ENCODE measurements at regions not wholly inside any gene's neighbourhood (a gene's known extent, or its start where the extent isn't known, plus 50 kb on each side); places are given as distances from the start of the nearest gene placed in this dataset.

DNA sequence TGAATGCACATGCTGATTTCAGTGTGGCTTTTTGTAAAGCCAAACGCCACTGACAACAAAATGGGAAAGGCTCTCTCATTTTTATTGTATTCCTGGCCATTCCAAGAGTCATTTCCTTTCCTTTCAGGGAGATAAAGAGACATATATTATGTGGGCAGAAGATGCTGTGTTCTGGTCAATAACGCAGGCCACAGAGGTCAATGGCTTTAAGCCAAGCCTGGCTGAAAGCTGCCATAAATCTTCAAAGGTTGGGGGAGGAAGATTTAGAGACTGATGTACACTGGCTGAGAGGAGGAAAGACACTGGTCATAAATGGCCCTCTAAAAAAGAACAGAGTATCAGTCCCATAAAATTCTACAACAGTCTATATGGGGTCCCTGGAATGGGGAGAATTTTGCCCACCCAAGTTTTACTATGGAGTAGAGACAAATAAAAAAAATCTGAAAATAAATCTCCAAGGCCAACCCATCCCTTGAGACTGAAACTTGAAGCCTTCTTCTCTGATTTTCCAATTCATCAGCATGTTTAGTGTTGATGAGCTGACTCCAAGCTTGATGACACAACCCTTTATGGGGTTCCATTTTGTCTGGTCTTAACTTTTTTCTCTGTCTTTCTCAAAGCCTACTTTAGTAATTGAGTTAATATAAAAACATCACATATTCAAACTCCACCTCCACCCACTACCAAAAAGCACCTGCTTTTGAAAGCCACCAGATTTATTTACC is 152.1 kb upstream of the SLC24A2 start:
- TF ChIP-seq, protein P1, sequence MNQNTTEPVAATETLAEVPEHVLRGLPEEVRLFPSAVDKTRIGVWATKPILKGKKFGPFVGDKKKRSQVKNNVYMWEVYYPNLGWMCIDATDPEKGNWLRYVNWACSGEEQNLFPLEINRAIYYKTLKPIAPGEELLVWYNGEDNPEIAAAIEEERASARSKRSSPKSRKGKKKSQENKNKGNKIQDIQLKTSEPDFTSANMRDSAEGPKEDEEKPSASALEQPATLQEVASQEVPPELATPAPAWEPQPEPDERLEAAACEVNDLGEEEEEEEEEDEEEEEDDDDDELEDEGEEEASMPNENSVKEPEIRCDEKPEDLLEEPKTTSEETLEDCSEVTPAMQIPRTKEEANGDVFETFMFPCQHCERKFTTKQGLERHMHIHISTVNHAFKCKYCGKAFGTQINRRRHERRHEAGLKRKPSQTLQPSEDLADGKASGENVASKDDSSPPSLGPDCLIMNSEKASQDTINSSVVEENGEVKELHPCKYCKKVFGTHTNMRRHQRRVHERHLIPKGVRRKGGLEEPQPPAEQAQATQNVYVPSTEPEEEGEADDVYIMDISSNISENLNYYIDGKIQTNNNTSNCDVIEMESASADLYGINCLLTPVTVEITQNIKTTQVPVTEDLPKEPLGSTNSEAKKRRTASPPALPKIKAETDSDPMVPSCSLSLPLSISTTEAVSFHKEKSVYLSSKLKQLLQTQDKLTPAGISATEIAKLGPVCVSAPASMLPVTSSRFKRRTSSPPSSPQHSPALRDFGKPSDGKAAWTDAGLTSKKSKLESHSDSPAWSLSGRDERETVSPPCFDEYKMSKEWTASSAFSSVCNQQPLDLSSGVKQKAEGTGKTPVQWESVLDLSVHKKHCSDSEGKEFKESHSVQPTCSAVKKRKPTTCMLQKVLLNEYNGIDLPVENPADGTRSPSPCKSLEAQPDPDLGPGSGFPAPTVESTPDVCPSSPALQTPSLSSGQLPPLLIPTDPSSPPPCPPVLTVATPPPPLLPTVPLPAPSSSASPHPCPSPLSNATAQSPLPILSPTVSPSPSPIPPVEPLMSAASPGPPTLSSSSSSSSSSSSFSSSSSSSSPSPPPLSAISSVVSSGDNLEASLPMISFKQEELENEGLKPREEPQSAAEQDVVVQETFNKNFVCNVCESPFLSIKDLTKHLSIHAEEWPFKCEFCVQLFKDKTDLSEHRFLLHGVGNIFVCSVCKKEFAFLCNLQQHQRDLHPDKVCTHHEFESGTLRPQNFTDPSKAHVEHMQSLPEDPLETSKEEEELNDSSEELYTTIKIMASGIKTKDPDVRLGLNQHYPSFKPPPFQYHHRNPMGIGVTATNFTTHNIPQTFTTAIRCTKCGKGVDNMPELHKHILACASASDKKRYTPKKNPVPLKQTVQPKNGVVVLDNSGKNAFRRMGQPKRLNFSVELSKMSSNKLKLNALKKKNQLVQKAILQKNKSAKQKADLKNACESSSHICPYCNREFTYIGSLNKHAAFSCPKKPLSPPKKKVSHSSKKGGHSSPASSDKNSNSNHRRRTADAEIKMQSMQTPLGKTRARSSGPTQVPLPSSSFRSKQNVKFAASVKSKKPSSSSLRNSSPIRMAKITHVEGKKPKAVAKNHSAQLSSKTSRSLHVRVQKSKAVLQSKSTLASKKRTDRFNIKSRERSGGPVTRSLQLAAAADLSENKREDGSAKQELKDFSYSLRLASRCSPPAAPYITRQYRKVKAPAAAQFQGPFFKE (tag by site-specific recombination; IDR thresholded peaks at IDR 0.05; ENCODE audit: borderline replicate concordance), result no peak
- no peak for TF ChIP-seq ZNF776 (tag by site-specific recombination; IDR thresholded peaks at IDR 0.05; ENCODE audit: borderline replicate concordance)
- no peak for TF ChIP-seq ZFP41 (tag by site-specific recombination; IDR thresholded peaks at IDR 0.05; ENCODE audit: borderline replicate concordance)
- no peak for TF ChIP-seq ZNF16 (tag by site-specific recombination; IDR thresholded peaks at IDR 0.05; ENCODE audit: low read depth)
- no peak for TF ChIP-seq TRIM28 (IDR thresholded peaks at IDR 0.05; ENCODE audit: borderline replicate concordance, low read length)
- TF ChIP-seq ZNF837 (tag by site-specific recombination; IDR thresholded peaks at IDR 0.05), result no peak
- TF ChIP-seq ZNF473 (tag by site-specific recombination; IDR thresholded peaks at IDR 0.05), result no peak
- TF ChIP-seq, protein P2, sequence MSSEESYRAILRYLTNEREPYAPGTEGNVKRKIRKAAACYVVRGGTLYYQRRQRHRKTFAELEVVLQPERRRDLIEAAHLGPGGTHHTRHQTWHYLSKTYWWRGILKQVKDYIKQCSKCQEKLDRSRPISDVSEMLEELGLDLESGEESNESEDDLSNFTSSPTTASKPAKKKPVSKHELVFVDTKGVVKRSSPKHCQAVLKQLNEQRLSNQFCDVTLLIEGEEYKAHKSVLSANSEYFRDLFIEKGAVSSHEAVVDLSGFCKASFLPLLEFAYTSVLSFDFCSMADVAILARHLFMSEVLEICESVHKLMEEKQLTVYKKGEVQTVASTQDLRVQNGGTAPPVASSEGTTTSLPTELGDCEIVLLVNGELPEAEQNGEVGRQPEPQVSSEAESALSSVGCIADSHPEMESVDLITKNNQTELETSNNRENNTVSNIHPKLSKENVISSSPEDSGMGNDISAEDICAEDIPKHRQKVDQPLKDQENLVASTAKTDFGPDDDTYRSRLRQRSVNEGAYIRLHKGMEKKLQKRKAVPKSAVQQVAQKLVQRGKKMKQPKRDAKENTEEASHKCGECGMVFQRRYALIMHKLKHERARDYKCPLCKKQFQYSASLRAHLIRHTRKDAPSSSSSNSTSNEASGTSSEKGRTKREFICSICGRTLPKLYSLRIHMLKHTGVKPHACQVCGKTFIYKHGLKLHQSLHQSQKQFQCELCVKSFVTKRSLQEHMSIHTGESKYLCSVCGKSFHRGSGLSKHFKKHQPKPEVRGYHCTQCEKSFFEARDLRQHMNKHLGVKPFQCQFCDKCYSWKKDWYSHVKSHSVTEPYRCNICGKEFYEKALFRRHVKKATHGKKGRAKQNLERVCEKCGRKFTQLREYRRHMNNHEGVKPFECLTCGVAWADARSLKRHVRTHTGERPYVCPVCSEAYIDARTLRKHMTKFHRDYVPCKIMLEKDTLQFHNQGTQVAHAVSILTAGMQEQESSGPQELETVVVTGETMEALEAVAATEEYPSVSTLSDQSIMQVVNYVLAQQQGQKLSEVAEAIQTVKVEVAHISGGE (tag by site-specific recombination; conservative IDR thresholded peaks at IDR 0.05; ENCODE audit: low read depth), result no peak
- no peak for TF ChIP-seq FEZF1 (tag by site-specific recombination; IDR thresholded peaks at IDR 0.05)
- TF ChIP-seq, protein P3, sequence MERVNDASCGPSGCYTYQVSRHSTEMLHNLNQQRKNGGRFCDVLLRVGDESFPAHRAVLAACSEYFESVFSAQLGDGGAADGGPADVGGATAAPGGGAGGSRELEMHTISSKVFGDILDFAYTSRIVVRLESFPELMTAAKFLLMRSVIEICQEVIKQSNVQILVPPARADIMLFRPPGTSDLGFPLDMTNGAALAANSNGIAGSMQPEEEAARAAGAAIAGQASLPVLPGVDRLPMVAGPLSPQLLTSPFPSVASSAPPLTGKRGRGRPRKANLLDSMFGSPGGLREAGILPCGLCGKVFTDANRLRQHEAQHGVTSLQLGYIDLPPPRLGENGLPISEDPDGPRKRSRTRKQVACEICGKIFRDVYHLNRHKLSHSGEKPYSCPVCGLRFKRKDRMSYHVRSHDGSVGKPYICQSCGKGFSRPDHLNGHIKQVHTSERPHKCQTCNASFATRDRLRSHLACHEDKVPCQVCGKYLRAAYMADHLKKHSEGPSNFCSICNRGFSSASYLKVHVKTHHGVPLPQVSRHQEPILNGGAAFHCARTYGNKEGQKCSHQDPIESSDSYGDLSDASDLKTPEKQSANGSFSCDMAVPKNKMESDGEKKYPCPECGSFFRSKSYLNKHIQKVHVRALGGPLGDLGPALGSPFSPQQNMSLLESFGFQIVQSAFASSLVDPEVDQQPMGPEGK (tag by site-specific recombination; IDR thresholded peaks at IDR 0.05), result no peak
- H3K4me3 ChIP-seq (ENCODE audit: low read depth, low read length), result no peak overlapping the region
- no peaks in the 10 kb centered on the region for H3K9me3 ChIP-seq (ENCODE audit: control insufficient read depth, insufficient read depth, low read depth, low read length)
- H3K36me3 ChIP-seq (ENCODE audit: control insufficient read depth in 2 of 2, insufficient read depth in 1 of 2, low read length in 2 of 2), result no peaks in the 10 kb centered on the region
- H3K27ac ChIP-seq (ENCODE audit: extremely low read depth, low read depth, low read length), result no peak overlapping the region
- no peaks in the 10 kb centered on the region for H3K4me1 ChIP-seq (ENCODE audit: control insufficient read depth, insufficient read depth, low read length)
- ChIA-PET POLR2A (no interaction called here), CTCF (interaction anchor here (0.8 kb wide), 1 partner anchor 1171 kb away, joined by 4 read pairs; no protein-coding TSS in a partner anchor)

DNA sequence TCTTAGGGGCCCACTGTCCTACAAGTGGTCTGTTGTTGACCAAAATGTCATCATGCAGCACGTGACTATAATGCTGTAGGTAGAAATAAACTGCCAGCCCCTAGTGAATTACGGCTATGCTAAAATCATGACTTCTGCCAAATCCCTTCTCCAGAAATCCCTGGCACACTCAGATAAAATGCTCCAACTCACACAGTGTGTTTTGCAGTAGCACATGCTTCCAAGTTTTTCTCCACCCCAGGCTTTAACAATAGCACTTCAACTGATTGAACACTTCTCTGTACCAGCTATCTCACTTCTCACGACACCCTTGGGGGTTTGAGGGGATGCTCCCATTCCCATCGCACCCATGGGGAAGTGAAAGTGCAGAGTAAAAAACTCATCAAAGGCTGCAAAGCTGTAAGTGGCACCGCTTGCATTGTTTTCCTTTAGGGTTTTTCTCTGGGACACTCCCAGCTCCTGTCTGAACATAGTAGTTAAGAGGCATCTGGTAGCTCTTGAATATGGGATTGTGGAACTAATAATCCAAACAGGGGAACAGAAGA is 151.0 kb upstream of the SLC24A2 start:
- H3K36me3 ChIP-seq (ENCODE audit: control insufficient read depth in 2 of 2, insufficient read depth in 1 of 2, low read length in 2 of 2), result no peaks in the 10 kb centered on the region
- no peak overlapping the region for H3K4me3 ChIP-seq (ENCODE audit: low read depth, low read length)
- no peaks in the 10 kb centered on the region for H3K4me1 ChIP-seq (ENCODE audit: control insufficient read depth, insufficient read depth, low read length)
- no peaks in the 10 kb centered on the region for H3K9me3 ChIP-seq (ENCODE audit: control insufficient read depth, insufficient read depth, low read depth, low read length)
- H3K27ac ChIP-seq (ENCODE audit: extremely low read depth, low read depth, low read length), result no peak overlapping the region
- ChIA-PET POLR2A (no interaction called here), CTCF (interaction anchor here (0.6 to 1.1 kb wide), 5 partner anchors 11 to 1652 kb away, joined by 3 to 4 read pairs (median 3); no protein-coding TSS in a partner anchor)
- TF ChIP-seq, protein P4, sequence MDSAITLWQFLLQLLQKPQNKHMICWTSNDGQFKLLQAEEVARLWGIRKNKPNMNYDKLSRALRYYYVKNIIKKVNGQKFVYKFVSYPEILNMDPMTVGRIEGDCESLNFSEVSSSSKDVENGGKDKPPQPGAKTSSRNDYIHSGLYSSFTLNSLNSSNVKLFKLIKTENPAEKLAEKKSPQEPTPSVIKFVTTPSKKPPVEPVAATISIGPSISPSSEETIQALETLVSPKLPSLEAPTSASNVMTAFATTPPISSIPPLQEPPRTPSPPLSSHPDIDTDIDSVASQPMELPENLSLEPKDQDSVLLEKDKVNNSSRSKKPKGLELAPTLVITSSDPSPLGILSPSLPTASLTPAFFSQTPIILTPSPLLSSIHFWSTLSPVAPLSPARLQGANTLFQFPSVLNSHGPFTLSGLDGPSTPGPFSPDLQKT (IDR thresholded peaks at IDR 0.05; ENCODE audit: borderline replicate concordance, low read depth, low read length), result no peak
- no peak for TF ChIP-seq RBAK (tag by site-specific recombination; IDR thresholded peaks at IDR 0.05)
- no peak for TF ChIP-seq ZNF555 (tag by site-specific recombination; conservative IDR thresholded peaks at IDR 0.05)
- TF ChIP-seq ZNF423 (tag by site-specific recombination; IDR thresholded peaks at IDR 0.05), result no peak
- TF ChIP-seq ZNF610 (tag by site-specific recombination; IDR thresholded peaks at IDR 0.05; ENCODE audit: borderline replicate concordance), result no peak
- TF ChIP-seq ZNF670 (tag by site-specific recombination; IDR thresholded peaks at IDR 0.05; ENCODE audit: low read depth), result no peak
- TF ChIP-seq ZNF76 (tag by site-specific recombination; IDR thresholded peaks at IDR 0.05; ENCODE audit: borderline replicate concordance, low read depth), result no peak
- TF ChIP-seq ZNF837 (tag by site-specific recombination; IDR thresholded peaks at IDR 0.05), result no peak

All from HEK293 (cell line).